Testis (tissue), 2 donors: ENCODE measurements at regions not wholly inside any gene's neighbourhood (a gene's known extent, or its start where the extent isn't known, plus 50 kb on each side); places are given as distances from the start of the nearest gene placed in this dataset.

Experiments used
- POLR2A ChIP-seq: fragments of 450-650 bp; IDR thresholded peaks from one replicate; pipeline ENCODE4 v1.6.1; 2017; ENCODE audit warnings: antibody characterized with exemption, mild to moderate bottlenecking, moderate library complexity
- TF ChIP-seq, protein P1 (sequence below), 3 experiments: fragments of 450-650 bp in 2 of 3; fragments of 200-600 bp in 1 of 3; sonication (generic) in 1 of 3; IDR thresholded peaks; one replicate each; pipeline ENCODE4 v1.5.1; 2016 to 2019; ENCODE audit warnings: antibody characterized with exemption in 3 of 3, mild to moderate bottlenecking in 2 of 3, moderate library complexity in 1 of 3

DNA sequence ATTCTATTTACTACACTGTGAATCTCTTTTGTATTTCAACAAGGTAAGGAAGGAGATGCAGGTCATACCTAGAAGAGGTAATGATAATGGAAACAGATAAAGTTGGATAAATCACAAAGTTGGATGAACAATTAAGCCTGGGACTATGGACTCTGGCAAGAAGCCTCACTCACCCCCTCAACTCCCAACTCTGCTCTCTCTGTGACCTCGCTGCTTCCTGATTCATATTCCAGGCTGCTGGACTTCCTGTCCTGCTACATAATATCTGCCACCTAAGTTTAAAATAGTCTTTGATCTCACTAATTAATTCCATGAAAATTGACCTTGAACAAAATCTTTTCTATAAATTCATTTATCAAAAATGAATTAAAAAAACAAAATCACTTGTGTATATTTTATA lies 215.3 kb downstream of the CALCRL start:
- TF ChIP-seq, protein P1, sequence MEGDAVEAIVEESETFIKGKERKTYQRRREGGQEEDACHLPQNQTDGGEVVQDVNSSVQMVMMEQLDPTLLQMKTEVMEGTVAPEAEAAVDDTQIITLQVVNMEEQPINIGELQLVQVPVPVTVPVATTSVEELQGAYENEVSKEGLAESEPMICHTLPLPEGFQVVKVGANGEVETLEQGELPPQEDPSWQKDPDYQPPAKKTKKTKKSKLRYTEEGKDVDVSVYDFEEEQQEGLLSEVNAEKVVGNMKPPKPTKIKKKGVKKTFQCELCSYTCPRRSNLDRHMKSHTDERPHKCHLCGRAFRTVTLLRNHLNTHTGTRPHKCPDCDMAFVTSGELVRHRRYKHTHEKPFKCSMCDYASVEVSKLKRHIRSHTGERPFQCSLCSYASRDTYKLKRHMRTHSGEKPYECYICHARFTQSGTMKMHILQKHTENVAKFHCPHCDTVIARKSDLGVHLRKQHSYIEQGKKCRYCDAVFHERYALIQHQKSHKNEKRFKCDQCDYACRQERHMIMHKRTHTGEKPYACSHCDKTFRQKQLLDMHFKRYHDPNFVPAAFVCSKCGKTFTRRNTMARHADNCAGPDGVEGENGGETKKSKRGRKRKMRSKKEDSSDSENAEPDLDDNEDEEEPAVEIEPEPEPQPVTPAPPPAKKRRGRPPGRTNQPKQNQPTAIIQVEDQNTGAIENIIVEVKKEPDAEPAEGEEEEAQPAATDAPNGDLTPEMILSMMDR (IDR thresholded peaks at IDR 0.05): no peak
- no peak for TF ChIP-seq POLR2A
